SW480 (cell line): ENCODE measurements at regions not wholly inside any gene's neighbourhood (a gene's known extent, or its start where the extent isn't known, plus 50 kb on each side); places are given as distances from the start of the nearest gene placed in this dataset.

ENCODE experiments used
- DNase-seq: peaks from one replicate; pipeline ENCODE4 v3.0.0-alpha.2; 2016; ENCODE audit warnings: low spot score

GRCh38 chr12:34291426-34291901 lies 269.2 kb downstream of the ALG10 start:
- DNase-seq = no peak

DNA sequence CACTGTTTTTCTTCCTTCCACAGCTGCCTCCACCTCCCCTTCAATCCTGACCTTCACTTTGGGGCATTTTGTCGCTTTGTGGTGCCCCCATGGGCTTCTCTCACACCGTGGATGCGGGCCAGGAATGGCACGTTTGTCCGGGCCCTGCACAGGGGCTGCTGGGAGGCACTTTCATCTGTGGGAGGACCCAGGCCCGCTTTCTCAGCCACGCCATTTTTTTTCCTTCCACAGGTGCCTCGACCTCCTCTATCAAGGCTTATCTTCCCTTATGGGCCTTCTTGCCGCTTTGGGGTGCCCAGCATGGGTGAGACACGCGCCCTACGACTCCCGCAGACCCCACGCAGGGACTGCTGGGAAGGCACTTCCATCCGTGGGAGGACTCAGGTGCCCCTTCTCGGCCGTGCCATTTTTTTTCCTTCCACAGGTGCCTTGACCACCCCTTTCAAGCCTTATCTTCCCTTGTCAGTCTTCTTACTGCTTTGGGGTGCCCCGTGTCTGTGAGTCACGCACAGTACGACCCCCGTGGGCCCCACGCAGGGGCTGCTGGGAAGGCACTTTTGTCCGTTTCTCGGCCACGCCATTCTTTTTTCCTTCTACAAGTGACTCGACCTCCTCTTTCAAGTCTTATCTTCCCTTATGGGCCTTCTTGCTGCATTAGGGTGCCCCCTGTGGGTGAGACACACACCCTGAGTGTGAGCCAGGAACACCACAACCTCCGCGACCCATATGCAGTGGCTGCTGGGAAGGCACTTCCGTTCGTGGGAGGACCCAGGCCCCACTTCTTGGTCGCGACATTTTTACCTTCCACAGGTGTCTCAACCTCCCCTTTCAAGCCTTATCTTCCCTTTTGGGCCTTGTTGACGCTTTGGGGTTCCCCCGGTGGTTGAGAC lies 270.7 kb downstream of the ALG10 start:
- DNase-seq = peak; percentile 16

DNA sequence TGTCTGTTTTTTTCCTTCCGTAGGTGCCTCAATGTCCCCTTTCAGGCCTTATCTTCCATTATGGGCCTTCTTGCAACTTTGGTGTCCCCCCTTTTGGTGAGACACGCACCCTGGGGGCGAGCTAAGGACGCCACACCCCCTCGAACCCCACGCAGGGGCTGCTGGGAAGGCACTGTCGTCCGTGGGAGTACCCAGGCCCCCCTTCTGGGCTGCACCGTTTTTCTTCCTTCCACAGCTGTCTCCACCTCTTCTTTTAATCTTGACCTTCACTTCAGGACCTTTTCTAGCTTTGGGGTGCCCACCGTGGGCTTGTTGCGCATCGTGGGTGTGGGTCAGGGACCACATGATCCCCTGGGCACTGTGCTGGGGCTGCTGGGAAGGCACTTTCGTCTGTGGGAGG lies 271.8 kb downstream of the ALG10 start:
- no peak for DNase-seq

DNA sequence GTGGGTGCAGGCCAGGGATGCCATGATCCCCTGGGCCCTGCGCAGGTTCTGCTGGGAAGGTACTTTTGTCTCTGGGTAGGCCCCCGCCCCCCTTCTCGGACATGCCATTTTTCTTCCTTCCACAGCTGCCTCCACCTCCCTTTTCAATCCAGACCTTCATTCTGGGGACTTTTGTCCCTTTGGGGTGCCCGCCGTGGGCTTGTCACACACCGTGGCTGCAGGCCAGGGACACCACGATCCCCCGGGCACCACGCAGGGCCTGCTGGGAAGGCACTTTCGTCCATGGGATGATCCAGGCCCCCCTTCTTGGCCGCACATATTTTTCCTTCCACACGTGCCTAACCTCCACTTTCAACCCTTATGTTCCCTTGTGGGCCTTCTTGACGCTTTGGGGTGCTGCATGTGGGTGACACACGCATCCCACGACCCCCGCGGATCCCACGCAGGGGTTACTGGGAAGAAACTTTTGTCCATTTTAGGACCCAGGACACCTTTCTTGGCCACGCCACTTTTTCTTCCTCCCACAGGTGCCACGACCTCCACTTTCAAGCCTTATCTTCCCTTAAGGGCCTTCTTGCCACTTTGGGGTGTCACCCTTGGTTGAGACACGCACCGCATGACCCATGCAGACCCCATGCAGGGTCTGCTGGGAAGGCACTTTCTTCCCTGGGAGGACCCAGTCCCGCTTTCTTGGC lies 272.5 kb downstream of the ALG10 start:
- DNase-seq = no peak

- DNase-seq = no peak
Observed at GRCh38 chr12:34295366-34296142, 273.3 kb downstream of the ALG10 start.

DNA sequence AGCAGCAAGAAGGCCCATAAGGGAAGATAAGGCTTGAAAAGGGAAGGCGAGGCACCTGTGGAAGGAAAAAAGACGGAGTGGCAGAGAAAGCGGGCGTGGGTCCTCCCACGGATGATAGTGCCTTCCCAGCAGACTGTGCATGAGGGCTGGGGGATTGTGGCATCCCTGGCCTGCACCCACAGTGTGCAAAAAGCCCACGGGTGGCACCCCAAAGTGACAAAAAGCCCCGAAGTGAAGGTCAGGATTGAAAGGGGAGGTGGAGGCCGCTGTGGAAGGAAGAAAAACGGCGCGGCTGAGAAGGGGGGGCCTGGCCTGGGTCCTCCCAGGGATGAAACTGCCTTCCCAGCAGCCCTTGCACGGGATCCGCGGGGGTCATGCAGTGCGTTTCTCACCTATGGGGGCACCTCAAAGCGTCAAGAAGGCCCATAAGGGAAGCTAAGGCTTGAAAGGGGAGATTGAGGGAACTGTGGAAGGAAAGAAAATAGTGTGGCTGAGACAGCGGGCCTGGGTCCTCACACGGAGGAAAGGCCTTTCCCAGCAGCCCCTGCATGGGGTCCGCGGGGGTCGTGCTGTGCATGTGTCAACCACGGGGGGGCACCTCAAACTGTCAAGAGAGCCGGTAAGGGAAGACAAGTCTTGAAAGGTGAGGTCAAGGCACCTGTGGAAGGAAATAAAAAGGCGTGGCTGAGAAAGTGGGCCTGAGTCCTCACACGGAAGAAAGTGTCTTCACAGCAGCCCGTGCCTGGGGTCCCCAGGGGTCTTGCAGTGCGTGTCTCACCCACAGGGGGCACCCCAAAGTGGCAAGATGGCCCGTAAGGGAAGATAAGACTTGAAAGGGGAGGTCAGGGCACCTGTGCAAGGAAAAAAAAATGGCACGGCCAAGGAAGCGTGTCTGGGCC lies 274.1 kb downstream of the ALG10 start:
- DNase-seq = no peak

DNA sequence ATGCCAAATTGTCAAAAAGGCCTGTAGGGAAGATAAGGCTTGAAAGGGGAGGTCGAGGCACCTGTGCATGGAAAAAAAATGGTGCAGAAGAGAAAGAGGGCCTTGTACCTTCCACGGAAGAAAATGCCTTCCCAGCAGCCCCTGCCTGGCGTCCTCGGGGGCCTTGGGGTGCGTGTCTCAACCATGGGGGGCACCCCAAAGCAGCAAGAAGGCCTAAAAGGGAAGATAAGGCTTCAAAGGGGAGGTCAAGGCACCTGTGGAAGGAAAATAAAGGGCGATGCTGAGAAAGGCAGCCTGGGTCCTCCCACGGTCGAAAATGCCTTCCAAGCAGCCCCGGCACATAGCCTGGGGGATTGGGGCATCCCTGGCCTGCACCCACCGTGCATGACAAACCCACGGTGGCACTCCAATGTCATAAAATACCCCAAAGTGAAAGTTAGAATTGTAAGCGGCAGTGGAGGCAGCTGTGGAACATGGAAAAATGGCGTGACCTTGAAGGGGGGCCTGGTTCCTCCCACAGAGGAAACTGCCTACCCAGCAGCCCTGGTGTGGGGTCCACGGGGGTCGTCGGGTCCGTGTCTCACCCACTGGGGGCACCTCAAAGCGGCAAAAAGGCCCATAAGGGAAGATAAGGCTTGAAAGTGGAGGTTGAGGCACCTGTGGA lies 275.0 kb downstream of the ALG10 start:
- no peak for DNase-seq

DNA sequence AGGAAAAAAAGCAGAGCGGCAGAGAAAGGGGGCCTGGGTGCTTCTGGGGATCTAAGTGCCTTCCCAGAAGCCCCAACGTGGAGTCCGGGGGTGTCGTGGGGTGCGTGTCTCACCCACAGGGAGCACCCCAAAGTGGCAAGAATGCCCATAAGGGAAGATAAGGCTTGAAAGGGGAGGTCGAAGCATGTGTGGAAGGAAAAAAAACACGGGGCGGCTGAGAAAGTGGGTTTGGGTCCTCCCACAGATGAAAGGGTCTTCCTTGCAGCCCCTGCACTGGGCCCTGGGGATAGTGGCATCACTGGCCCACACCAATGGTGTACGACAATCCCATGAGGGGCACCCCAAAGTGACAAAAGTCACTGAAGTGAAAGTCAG lies 275.5 kb downstream of the ALG10 start:
- no peak for DNase-seq

- no peak for DNase-seq
Observed at GRCh38 chr12:34298176-34298970, 276.1 kb downstream of the ALG10 start.

- DNase-seq = no peak
Observed at GRCh38 chr12:34298971-34299801, 276.9 kb downstream of the ALG10 start.

- DNase-seq = no peak
Observed at GRCh38 chr12:34299802-34300193, 277.5 kb downstream of the ALG10 start.

DNA sequence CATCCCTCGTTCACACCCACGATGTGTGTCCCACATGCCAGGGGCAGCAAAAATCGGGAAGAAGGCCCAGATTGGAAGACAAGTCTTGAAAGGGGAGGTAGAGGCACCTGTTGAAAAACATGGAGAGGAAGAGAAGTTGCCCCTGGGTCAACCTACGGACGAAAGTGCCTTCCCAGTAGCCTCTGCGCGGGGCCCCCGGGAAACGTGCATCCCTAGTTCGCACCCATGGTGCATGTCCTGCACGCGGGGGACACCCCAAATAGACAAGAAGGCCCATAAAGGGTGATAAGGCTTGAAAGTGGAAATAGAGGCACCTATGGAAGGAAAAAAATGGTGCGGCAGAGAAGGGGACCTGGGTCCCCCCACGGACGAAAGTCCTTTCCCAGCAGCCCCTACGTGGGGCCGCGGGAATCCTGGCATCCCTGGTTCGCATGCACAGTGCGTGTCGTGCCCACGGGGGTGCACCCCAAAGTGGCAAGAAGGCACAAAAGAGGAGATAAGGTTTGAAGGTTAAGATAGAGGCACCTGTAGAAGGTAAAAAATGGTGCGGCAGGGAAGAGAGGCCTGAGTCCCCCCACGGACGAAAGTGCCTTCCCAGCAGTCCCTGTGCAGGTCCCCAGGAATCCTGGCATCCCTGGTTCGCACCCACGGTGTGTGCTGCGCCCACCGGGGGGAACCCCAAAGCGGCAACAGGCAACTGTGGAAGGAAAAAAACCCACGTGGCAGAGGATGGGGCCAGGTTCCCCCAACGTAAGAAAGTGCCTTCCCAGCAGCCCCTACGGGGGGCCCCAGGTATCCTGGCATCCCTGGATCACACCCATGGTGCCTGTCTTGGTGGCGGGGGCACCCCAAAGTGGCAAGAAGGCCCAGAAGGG lies 278.3 kb downstream of the ALG10 start:
- no peak for DNase-seq

DNA sequence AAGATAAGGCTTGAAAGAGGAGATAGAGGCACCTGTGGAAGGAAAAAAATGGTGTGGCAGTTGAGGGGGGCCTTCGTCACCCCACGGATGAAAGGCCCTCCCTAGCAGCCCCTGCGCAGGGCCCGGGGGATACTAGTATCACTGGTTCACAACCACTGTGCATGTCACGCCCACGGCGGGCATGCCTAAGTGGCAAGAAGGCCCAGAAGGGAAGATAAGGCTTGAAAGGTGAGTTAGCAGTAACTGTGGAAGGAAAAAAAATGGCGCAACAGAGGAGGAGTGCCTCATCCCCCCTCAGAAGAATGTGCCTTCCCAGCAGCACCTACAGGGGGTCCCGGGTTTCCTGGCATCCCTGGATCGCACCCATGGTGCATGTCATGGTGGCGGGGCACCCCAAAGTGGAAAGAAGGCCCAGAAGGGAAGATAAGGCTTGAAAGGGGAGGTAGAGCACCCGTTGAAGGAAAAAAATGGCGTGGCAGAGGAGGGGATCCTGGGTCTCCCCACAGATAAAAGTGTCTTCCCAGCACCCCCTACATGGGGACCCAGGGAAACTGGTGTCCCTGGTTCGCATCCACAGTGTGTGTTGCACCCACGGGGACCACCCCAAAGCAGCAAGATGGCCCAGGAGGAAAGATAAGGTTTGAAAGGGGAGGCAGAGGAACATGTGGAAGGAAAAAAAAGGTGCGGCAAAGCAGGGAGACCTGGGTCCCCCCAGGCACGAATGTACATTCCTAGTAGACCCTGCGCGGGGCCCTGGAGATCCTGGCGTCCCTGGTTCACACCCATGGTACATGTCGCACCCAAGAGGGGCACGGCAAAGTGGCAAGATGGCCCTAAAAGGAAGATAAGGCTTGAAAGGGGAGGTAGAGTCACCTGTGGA lies 279.2 kb downstream of the ALG10 start:
- DNase-seq = no peak

GRCh38 chr12:34302131-34302885 lies 280.0 kb downstream of the ALG10 start:
- no peak for DNase-seq

GRCh38 chr12:34303091-34303870 lies 281.0 kb downstream of the ALG10 start:
- no peak for DNase-seq

DNA sequence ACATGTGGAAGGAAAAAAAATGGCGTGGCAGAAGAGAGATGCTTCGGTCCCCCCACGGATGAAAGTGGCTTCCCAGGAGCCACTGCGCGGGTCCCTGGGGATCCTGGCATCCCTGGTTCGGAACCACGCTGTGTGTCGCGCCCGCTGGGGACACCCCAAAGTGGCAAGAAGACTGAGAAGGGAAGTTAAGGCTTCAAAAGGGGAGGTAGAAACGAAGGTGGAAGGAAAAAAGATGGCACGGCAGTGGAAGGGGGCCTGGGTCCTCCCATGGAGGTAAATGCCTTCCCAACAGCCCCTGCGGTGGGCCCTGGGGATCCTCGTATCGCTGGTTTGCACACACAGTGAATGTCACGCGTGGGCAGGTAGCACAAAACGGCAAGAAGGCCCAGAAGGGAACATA lies 281.7 kb downstream of the ALG10 start:
- no peak for DNase-seq
